ENCODE measurements at regions not wholly inside any gene's neighbourhood (a gene's known extent, or its start where the extent isn't known, plus 50 kb on each side); places are given as distances from the start of the nearest gene placed in this dataset.

DNA sequence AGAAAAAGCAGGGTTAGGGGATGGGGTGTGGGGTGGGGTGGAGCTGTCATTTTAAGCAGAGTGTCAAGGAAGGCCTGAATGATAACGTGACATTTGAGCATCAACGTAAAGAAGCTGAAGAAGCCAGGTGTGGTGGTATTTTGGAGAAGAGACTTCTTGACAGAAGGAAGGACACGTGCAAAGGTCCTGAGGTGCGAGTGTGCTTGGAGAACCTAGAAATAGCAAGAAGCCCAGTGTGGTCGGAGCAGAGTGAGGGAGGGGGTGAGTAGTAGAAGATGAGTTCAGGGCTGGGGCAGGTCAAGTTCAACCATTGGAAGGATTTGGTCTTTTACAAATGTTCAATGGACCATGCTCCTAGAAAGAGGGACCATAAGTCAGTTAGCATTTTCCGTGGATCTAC is 140.2 kb upstream of the ZBTB40 start:
- ChIA-PET POLR2A (no interaction called here), CTCF (no interaction called here)
- Histone ChIP-seq H3K4me3 (ENCODE audit: low read length) (no peak overlapping the region), H3K36me3 (ENCODE audit: control insufficient read depth in 2 of 3, insufficient read depth in 3 of 3, low read length in 3 of 3) (no peaks in the 10 kb centered on the region), H3K9me3 (ENCODE audit: control insufficient read depth in 2 of 3, low read length in 3 of 3) (no peaks in the 10 kb centered on the region), H3K27ac (ENCODE audit: low read depth, low read length) (no peak overlapping the region), H3K4me1 (ENCODE audit: control insufficient read depth in 2 of 2, insufficient read depth in 2 of 2, low read length in 2 of 2) (no peaks in the 10 kb centered on the region), H3K27me3 (ENCODE audit: control insufficient read depth in 2 of 2, insufficient read depth in 2 of 2, low read length in 2 of 2) (no peaks in the 10 kb centered on the region)
- H3K27ac Mint-ChIP-seq, result no peak overlapping the region
- peaks cover 0 to 3% (median 0%) of the 10 kb centered on the region in 5 donors for H3K36me3 Mint-ChIP-seq
- ATAC-seq (no peak), DNase-seq (no peak)
- H3K27me3 Mint-ChIP-seq, result peaks cover 20 to 38% (median 37%) of the 10 kb centered on the region in 5 donors
- H3K9me3 Mint-ChIP-seq, result peaks cover 0 to 10% (median 3%) of the 10 kb centered on the region in 11 donors
- intact Hi-C loops (cut with micrococcal nuclease), result no loop called here
- no peaks in the 10 kb centered on the region for H3K4me1 Mint-ChIP-seq
- H3K4me3 Mint-ChIP-seq, result no peak overlapping the region

DNA sequence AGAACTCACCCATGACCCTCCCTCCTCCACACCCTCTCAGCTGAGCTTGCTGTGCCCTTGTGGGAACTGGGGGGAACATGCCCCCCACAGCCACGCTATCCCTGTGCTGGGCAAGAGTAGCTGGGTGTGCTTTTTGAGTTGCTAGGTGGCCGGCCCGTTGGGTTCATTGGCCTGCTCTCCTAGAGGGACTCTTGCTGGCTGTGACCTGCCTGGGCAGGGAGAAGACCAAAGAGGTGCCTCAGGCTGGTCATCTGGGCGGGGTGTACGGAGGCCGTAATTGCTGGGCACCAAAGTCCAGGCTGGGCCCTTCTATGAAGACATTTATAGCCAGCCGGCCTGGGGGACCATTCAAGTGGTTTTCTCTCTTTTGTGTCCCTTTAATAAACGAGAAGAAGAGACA is 138.3 kb upstream of the ZBTB40 start:
- H3K4me1 Mint-ChIP-seq, result no peaks in the 10 kb centered on the region
- Histone ChIP-seq H3K36me3 (ENCODE audit: control insufficient read depth in 2 of 3, insufficient read depth in 3 of 3, low read length in 3 of 3) (no peaks in the 10 kb centered on the region), H3K9me3 (ENCODE audit: control insufficient read depth in 2 of 3, low read length in 3 of 3) (no peaks in the 10 kb centered on the region), H3K27ac (ENCODE audit: low read depth, low read length) (no peak overlapping the region), H3K4me3 (ENCODE audit: low read length) (no peak overlapping the region), H3K27me3 (ENCODE audit: control insufficient read depth in 2 of 2, insufficient read depth in 2 of 2, low read length in 2 of 2) (no peaks in the 10 kb centered on the region), H3K4me1 (ENCODE audit: control insufficient read depth in 2 of 2, insufficient read depth in 2 of 2, low read length in 2 of 2) (no peaks in the 10 kb centered on the region)
- H3K4me3 Mint-ChIP-seq, result no peak overlapping the region
- no peak for DNase-seq
- H3K9me3 Mint-ChIP-seq, result peaks cover 0 to 10% (median 3%) of the 10 kb centered on the region in 11 donors
- peaks cover 5 to 32% (median 28%) of the 10 kb centered on the region in 5 donors for H3K27me3 Mint-ChIP-seq
- no peak overlapping the region for H3K27ac Mint-ChIP-seq
- peaks cover 0 to 3% (median 0%) of the 10 kb centered on the region in 5 donors for H3K36me3 Mint-ChIP-seq
- ChIA-PET CTCF (no interaction called here), POLR2A (no interaction called here)
- intact Hi-C loops (cut with micrococcal nuclease), result no loop called here
- ATAC-seq, result no peak

DNA sequence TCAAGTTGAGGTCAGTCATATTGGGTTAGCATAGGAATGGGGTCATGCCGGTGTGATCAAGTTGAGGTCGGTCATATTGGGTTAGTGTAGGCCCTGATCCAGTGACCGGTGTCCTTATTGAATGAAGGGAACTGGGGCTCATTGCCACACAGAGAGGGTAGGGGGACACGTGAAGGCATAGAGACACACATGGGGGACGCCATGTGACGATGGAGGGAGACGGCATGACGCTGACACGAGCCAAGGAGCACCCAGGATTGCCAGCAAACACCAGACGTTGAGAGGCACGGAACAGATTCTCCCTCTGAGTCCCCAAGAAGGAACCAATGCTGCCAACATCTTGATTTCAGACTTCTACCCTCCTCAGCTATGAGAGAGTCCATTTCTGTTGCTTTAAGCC is 136.9 kb upstream of the ZBTB40 start:
- no peaks in the 10 kb centered on the region for H3K4me1 ChIP-seq (ENCODE audit: control insufficient read depth in 2 of 2, insufficient read depth in 2 of 2, low read length in 2 of 2)
- no peak for ATAC-seq
- ChIA-PET POLR2A (no interaction called here), CTCF (interaction anchor here (0.6 kb wide), 1 partner anchor 330 kb away, joined by 3 read pairs; no protein-coding TSS in a partner anchor)
- H3K27me3 ChIP-seq (ENCODE audit: control insufficient read depth in 2 of 2, insufficient read depth in 2 of 2, low read length in 2 of 2), result no peaks in the 10 kb centered on the region
- H3K9me3 Mint-ChIP-seq, result peaks cover 0 to 6% (median under 1%) of the 10 kb centered on the region in 11 donors
- H3K27ac Mint-ChIP-seq, result no peak overlapping the region
- H3K9me3 ChIP-seq (ENCODE audit: control insufficient read depth in 2 of 3, low read length in 3 of 3), result no peaks in the 10 kb centered on the region
- peaks cover 0 to 2% (median 0%) of the 10 kb centered on the region in 7 donors for H3K4me1 Mint-ChIP-seq
- intact Hi-C loops (cut with micrococcal nuclease), result no loop called here
- H3K36me3 ChIP-seq (ENCODE audit: control insufficient read depth in 2 of 3, insufficient read depth in 3 of 3, low read length in 3 of 3), result no peaks in the 10 kb centered on the region
- no peak overlapping the region for H3K4me3 ChIP-seq (ENCODE audit: low read length)
- H3K4me3 Mint-ChIP-seq, result no peak overlapping the region
- H3K27me3 Mint-ChIP-seq, result peaks cover 2 to 36% (median 28%) of the 10 kb centered on the region in 5 donors
- DNase-seq, result no peak
- H3K27ac ChIP-seq (ENCODE audit: low read depth, low read length), result no peak overlapping the region
- H3K36me3 Mint-ChIP-seq, result peaks cover 0 to 3% (median 0%) of the 10 kb centered on the region in 5 donors

DNA sequence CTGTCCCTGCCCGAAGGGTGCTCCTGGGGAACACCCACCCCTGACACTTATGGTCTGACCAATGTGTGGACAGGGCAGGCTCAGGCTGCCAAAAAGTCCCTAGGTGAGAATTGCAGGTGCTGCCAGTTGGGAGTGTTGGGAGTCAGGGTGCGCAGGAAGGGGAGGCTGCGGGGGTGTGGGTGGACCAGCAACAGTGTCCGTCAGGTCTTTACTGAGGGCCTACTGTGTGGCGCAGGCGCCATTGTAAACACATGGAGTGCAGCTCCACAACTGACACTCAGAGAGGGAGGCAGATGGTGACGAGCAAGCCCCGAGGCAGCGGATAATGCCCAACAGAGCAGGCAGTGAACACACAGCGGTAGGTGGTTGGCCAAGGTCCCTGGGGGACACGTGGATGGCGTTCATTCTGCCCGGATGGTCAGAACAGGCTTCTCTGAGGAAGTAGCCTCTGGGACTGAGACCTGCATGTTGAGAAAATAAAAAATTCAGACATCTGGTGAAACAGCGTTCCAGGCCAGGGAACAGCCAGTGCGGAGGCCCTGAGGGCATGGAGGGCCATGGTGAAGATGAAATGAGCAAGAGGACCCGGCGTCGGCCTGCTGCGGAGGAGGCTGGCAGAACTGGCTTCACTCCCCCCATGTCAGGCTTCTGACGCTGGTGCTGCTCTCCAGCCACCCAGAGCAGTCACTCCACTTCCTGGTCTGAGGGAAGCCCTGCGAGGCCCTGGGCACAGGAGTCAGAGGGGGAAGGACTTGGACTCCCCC is 136.2 kb upstream of the ZBTB40 start:
- Histone ChIP-seq H3K27me3 (ENCODE audit: control insufficient read depth in 2 of 2, insufficient read depth in 2 of 2, low read length in 2 of 2) (no peaks in the 10 kb centered on the region), H3K4me1 (ENCODE audit: control insufficient read depth in 2 of 2, insufficient read depth in 2 of 2, low read length in 2 of 2) (no peaks in the 10 kb centered on the region), H3K4me3 (ENCODE audit: low read length) (no peak overlapping the region), H3K36me3 (ENCODE audit: control insufficient read depth in 2 of 3, insufficient read depth in 3 of 3, low read length in 3 of 3) (no peaks in the 10 kb centered on the region), H3K27ac (ENCODE audit: low read depth, low read length) (no peak overlapping the region), H3K9me3 (ENCODE audit: control insufficient read depth in 2 of 3, low read length in 3 of 3) (no peaks in the 10 kb centered on the region)
- H3K4me1 Mint-ChIP-seq, result peaks cover 0 to 2% (median 0%) of the 10 kb centered on the region in 7 donors
- CTCF ChIA-PET, result no interaction called here
- intact Hi-C loops (cut with micrococcal nuclease), result no loop called here
- DNase-seq, result no peak
- H3K9me3 Mint-ChIP-seq, result peaks cover 0 to 1% (median 0%) of the 10 kb centered on the region in 11 donors
- H3K36me3 Mint-ChIP-seq, result peaks cover 0 to 3% (median 0%) of the 10 kb centered on the region in 5 donors
- H3K27me3 Mint-ChIP-seq, result peaks cover 2 to 33% (median 25%) of the 10 kb centered on the region in 5 donors
- H3K27ac Mint-ChIP-seq, result no peak overlapping the region
- POLR2A ChIA-PET, result no interaction called here
- ATAC-seq, result no peak
- H3K4me3 Mint-ChIP-seq, result no peak overlapping the region

DNA sequence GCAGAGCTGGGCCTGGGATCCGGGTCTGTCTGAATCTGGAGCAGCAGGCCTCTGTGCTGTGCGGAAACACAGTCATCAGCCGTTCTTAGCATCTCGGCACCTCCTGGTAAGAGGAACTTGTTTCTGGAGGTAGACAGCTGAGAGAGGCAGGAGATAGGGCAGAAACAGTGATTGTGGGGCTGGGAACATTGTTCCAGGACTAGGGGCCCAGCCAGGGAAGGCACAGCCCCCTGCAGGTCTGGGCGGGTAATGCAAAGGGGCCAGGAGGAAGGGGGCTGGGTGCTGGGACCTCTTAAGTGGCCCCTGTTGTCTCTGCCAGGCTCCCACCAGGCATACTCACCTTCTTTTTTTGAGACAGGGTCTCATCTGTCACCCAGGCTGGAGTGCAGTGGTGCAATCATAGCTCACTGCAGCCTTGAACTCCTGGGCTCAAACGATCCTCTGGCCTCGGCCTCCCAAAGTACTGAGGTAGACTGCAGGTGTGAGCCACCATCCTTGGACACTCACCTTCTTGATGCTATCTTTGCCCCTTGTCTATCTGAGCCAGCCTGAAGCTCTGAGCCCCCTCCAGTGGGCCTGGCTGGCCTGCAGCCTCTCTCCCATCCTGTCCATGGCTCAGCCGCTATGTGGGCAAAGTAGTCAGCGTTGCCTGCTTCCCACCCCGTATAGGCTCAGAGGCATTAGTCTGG is 134.3 kb upstream of the ZBTB40 start:
- CTCF ChIA-PET, result no interaction called here
- DNase-seq (no peak), ATAC-seq (no peak)
- Histone ChIP-seq H3K27ac (ENCODE audit: low read depth, low read length) (no peak overlapping the region), H3K36me3 (ENCODE audit: control insufficient read depth in 2 of 3, insufficient read depth in 3 of 3, low read length in 3 of 3) (no peaks in the 10 kb centered on the region), H3K27me3 (ENCODE audit: control insufficient read depth in 2 of 2, insufficient read depth in 2 of 2, low read length in 2 of 2) (no peaks in the 10 kb centered on the region), H3K4me3 (ENCODE audit: low read length) (no peak overlapping the region), H3K4me1 (ENCODE audit: control insufficient read depth in 2 of 2, insufficient read depth in 2 of 2, low read length in 2 of 2) (no peaks in the 10 kb centered on the region), H3K9me3 (ENCODE audit: control insufficient read depth in 2 of 3, low read length in 3 of 3) (no peaks in the 10 kb centered on the region)
- intact Hi-C loops (cut with micrococcal nuclease), result no loop called here
- H3K9me3 Mint-ChIP-seq, result peaks cover 0 to 1% (median 0%) of the 10 kb centered on the region in 11 donors
- POLR2A ChIA-PET, result no interaction called here
- H3K4me3 Mint-ChIP-seq, result no peak overlapping the region
- H3K27me3 Mint-ChIP-seq, result peaks cover 0 to 33% (median 17%) of the 10 kb centered on the region in 5 donors
- no peak overlapping the region for H3K27ac Mint-ChIP-seq
- H3K4me1 Mint-ChIP-seq, result peaks cover 0 to 2% (median 0%) of the 10 kb centered on the region in 7 donors
- peaks cover 0 to 3% (median 0%) of the 10 kb centered on the region in 5 donors for H3K36me3 Mint-ChIP-seq

DNA sequence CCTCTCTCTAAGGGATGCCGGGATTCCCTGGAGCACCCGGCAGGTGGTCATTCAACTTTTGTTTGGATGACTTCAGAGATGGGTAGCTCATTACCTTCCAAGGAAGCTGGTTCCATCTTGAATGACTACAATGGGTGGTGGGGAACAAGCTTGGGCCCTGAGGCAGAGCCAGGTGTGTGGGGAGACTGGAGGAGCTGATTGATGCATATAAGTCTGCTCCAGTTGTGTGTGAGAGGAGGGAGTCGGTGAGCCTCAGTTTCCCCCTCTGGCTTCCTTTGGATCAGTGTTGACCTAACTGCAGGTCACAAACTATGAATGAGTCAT is 133.8 kb upstream of the ZBTB40 start:
- Histone ChIP-seq H3K4me3 (ENCODE audit: low read length) (no peak overlapping the region), H3K36me3 (ENCODE audit: control insufficient read depth in 2 of 3, insufficient read depth in 3 of 3, low read length in 3 of 3) (no peaks in the 10 kb centered on the region), H3K27ac (ENCODE audit: low read depth, low read length) (no peak overlapping the region), H3K4me1 (ENCODE audit: control insufficient read depth in 2 of 2, insufficient read depth in 2 of 2, low read length in 2 of 2) (no peaks in the 10 kb centered on the region), H3K9me3 (ENCODE audit: control insufficient read depth in 2 of 3, low read length in 3 of 3) (no peaks in the 10 kb centered on the region), H3K27me3 (ENCODE audit: control insufficient read depth in 2 of 2, insufficient read depth in 2 of 2, low read length in 2 of 2) (no peaks in the 10 kb centered on the region)
- H3K27me3 Mint-ChIP-seq, result peaks cover 0 to 33% (median 17%) of the 10 kb centered on the region in 5 donors
- intact Hi-C loops (cut with micrococcal nuclease), result no loop called here
- POLR2A ChIA-PET, result no interaction called here
- peaks cover 0 to 1% (median 0%) of the 10 kb centered on the region in 11 donors for H3K9me3 Mint-ChIP-seq
- peaks cover 0 to 2% (median 0%) of the 10 kb centered on the region in 7 donors for H3K4me1 Mint-ChIP-seq
- CTCF ChIA-PET, result no interaction called here
- ATAC-seq (no peak), DNase-seq (no peak)
- H3K4me3 Mint-ChIP-seq, result no peak overlapping the region
- H3K27ac Mint-ChIP-seq, result no peak overlapping the region
- H3K36me3 Mint-ChIP-seq, result peaks cover 0 to 3% (median 0%) of the 10 kb centered on the region in 5 donors
